Psoas muscle (tissue), 7 donors: ENCODE measurements at regions not wholly inside any gene's neighbourhood (a gene's known extent, or its start where the extent isn't known, plus 50 kb on each side); places are given as distances from the start of the nearest gene placed in this dataset.

Experiments
- ATAC-seq, 4 donors: fragments of 200-7000 bp; cut with Tn5 transposase; one replicate each; pipeline ENCODE4 v1.9.1; 2020; ENCODE audit warnings: moderate library complexity in 3 of 4, mild to moderate bottlenecking in 2 of 4
- DNase-seq, 2 donors: peaks; one replicate each; pipeline ENCODE4 v3.0.0-alpha.2; 2020
- H3K27ac ChIP-seq: fragments of 200-600 bp; one replicate; pipeline ENCODE4 v1.8.0; 2022
- H3K27me3 ChIP-seq, 3 donors: fragments of 200-600 bp in 1 of 3; one replicate each; pipeline versions ENCODE4 v1.6.1 to v1.8.0; 2013 to 2022; ENCODE audit warnings: low read length in 2 of 3, mild to moderate bottlenecking in 2 of 3, moderate library complexity in 1 of 3; ENCODE audit not compliant: insufficient read depth in 3 of 3
- H3K36me3 ChIP-seq, 2 donors: fragments of 200-600 bp in 1 of 2; one replicate each; pipeline versions ENCODE4 v1.6.1 to v1.8.0; 2013 to 2022; ENCODE audit warnings: low read depth in 1 of 2, mild to moderate bottlenecking in 1 of 2, moderate library complexity in 1 of 2; ENCODE audit not compliant: insufficient read depth in 1 of 2
- H3K4me1 ChIP-seq: fragments of 200-600 bp; one replicate; pipeline ENCODE4 v1.8.0; 2022
- H3K4me3 ChIP-seq: fragments of 200-600 bp; one replicate; pipeline ENCODE4 v1.8.0; 2022; ENCODE audit warnings: mild to moderate bottlenecking
- H3K9me3 ChIP-seq: fragments of 200-600 bp; one replicate; pipeline ENCODE4 v1.8.0; 2022
- CTCF ChIP-seq: fragments of 200-600 bp; IDR thresholded peaks from one replicate; pipeline ENCODE4 v1.8.0; 2022; ENCODE audit warnings: antibody characterized with exemption
- WGBS, 3 donors: extraction: QIAGEN DNeasy Blood & Tissue Kit; methylation state at CpG; one replicate each; pipeline versions ENCODE4 v1.1.6 to v1.1.7; 2013; 5-methylcytosine and 5-hydroxymethylcytosine counted together
- intact Hi-C, 2 donors: fragments of 100-400 bp; cut with DNase I; formaldehyde crosslinking; loops; one replicate each; pipeline versions ENCODE4 v1.11.0 to v1.14.2; 2022
- donor health status: healthy with polysubstance abuse.
- donor health status: DM: no; HTN: no; CAD: no; lungs with moderate emphysema.
- donor health status: Bipolar disorder and iron deficiency.
- donor health status: healthy.
- donor health status: DM: yes; HTN: yes; CAD: no.
- donor health status: DM: no; HTN: no; CAD: no.
- donor health status: DM: yes; HTN: yes; CAD: no.

- H3K9me3 ChIP-seq: no peaks in the 10 kb centered on the region
- no peaks in the 10 kb centered on the region for H3K36me3 ChIP-seq
- peaks cover 38% of the 10 kb centered on the region for H3K4me1 ChIP-seq
- DNase-seq (no peak), ATAC-seq (no peak)
- intact Hi-C loops: loop anchor here in 1 of 2 donors (10.0 kb wide), 1 partner anchor 401 kb away; the partner anchor contains the start of gene GADD45G
- TF ChIP-seq CTCF: no peak
- no peaks in the 10 kb centered on the region for H3K27me3 ChIP-seq
- WGBS, 3 donors: 94 to 96% (median 94%) methylated on average over 3 of the region's 3 CpGs
- H3K27ac ChIP-seq: no peak overlapping the region
- H3K4me3 ChIP-seq: no peak overlapping the region
Measured at GRCh38 chr9:90005388-90005787, 400.6 kb downstream of the GADD45G start.

GRCh38 chr9:90007516-90008440 lies 403.0 kb downstream of the GADD45G start:
- ATAC-seq (peak; percentile 79 to 88 (median 82)), DNase-seq (no peak)
- peaks cover 14% of the 10 kb centered on the region for H3K4me1 ChIP-seq
- no peaks in the 10 kb centered on the region for H3K9me3 ChIP-seq
- TF ChIP-seq CTCF: no peak
- no peaks in the 10 kb centered on the region for H3K36me3 ChIP-seq
- H3K4me3 ChIP-seq: no peak overlapping the region
- intact Hi-C loops: loop anchor here in 1 of 2 donors (10.0 kb wide), 1 partner anchor 403 kb away; the partner anchor contains the start of gene GADD45G
- H3K27me3 ChIP-seq: no peaks in the 10 kb centered on the region
- peak overlapping the region; percentile 59 for H3K27ac ChIP-seq
- 50 to 68% (median 55%) methylated on average over 11 of the region's 11 CpGs for WGBS, 3 donors

GRCh38 chr9:90009447-90009846 lies 404.6 kb downstream of the GADD45G start:
- no peak overlapping the region for H3K4me3 ChIP-seq
- no peak overlapping the region for H3K27ac ChIP-seq
- H3K36me3 ChIP-seq: no peaks in the 10 kb centered on the region
- no peak for TF ChIP-seq CTCF
- DNase-seq (no peak), ATAC-seq (no peak)
- 55 to 79% (median 73%) methylated on average over 4 of the region's 4 CpGs for WGBS, 3 donors
- no peaks in the 10 kb centered on the region for H3K4me1 ChIP-seq
- H3K9me3 ChIP-seq: no peaks in the 10 kb centered on the region
- intact Hi-C loops: loop anchor here in 1 of 2 donors (10.0 kb wide), 1 partner anchor 405 kb away; the partner anchor contains the start of gene GADD45G
- H3K27me3 ChIP-seq: no peaks in the 10 kb centered on the region

GRCh38 chr9:90010793-90011192 lies 406.0 kb downstream of the GADD45G start:
- ATAC-seq (no peak), DNase-seq (no peak)
- no peak for TF ChIP-seq CTCF
- Histone ChIP-seq H3K36me3 (no peaks in the 10 kb centered on the region), H3K9me3 (no peaks in the 10 kb centered on the region), H3K27me3 (no peaks in the 10 kb centered on the region), H3K27ac (no peak overlapping the region), H3K4me1 (no peaks in the 10 kb centered on the region), H3K4me3 (no peak overlapping the region)
- 98% methylated on average over 11 of the region's 11 CpGs for WGBS, 3 donors
- intact Hi-C loops: no loop called here
